HG03025 (cell line): ENCODE measurements at regions not wholly inside any gene's neighbourhood (a gene's known extent, or its start where the extent isn't known, plus 50 kb on each side); places are given as distances from the start of the nearest gene placed in this dataset.
"Not testable (repeated sequence)": the region's sequence is repeated elsewhere in the genome, so short reads cannot be mapped to it uniquely, and the experiment has no call there.

Experiments
- ATAC-seq: cut with Tn5 transposase; IDR thresholded peaks from one replicate; pipeline ENCODE4 v1.9.1; 2021; ENCODE audit warnings: mild to moderate bottlenecking, moderate library complexity; ENCODE audit not compliant: unreplicated experiment, low FRiP score

DNA sequence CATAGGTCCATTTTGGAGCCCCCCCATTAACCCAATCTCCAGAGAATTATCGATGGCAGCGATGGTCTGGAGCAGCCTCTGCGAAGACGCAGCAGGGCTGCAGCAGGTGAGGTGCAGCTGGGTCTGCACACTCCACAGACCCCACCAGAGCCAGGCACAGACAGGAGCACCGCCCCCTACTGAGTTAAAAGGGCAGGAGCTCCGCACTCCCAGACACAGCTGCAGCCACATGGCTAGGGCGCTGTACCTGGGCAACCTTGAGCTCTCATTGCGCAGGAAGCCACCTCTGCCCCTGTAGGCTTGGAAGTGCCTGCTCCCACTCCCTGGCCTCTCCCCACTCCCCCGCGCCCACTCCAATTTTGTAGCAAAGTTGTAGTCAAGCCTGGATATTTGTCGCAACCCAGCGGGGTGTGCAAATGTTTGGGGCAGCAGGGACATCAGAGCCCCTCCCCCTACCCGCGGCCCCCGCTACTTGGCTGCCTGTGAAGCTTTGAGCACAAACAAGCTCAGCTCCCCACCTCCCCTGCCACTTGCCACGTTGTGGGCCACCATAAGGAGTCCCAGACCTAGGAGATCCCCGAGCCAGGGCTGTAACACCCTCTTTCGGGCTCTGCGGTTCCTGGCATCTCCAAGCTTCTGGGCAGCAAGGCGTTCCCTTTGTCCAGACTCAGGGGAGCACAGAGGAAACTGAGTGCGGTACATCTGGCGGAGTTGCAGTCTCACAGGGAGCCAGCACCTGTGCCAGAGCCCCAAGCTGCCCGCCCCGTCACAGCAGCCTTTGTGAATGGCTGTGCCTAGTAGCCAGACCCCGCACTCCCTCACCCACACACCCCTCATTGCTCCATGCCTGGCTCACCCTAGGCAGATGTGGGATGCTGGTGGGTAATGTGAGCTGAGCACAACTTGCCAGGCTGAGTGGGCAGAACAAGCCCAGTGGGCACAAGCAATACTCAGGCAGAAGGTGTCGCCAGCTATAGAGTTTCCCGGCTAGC is 949.7 kb upstream of the SLITRK1 start:
- ATAC-seq: no peak

DNA sequence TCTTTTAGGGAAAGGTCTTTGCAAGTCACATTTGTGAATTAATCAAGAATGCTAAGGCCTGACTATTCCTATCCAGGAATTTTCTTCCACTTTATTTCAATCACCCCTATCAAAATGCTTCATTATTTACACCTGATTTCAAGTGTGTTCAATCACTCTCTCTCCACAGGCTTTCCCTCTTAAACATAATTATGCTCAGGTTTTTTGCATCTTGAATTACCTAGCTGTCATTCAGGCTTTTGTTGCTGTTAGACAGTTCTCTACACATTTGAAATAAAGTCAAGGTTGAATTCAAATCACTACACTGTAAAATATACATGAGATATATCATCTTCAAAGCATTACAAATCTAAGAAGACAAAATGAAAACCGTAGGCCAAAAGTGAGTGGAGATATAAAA is 941.3 kb upstream of the SLITRK1 start:
- ATAC-seq: no peak

DNA sequence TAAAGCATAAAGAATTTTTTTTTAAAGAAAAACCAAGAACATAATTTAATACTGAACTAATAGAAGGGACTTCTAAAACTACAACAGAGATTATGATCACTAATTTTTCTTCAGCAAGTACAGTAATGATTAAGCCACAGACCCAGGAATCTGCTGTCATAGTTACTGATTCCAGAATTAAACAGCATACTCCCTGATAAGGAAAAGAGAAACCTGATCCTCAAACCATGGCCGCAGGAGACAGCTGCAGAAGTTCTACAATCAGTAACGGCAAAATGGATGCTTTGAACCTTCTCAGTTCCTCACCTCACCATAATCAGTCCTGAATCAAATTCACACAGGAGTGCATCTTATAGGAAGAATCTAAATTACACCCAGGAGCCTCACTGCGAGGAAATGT is 939.0 kb upstream of the SLITRK1 start:
- ATAC-seq: no peak

DNA sequence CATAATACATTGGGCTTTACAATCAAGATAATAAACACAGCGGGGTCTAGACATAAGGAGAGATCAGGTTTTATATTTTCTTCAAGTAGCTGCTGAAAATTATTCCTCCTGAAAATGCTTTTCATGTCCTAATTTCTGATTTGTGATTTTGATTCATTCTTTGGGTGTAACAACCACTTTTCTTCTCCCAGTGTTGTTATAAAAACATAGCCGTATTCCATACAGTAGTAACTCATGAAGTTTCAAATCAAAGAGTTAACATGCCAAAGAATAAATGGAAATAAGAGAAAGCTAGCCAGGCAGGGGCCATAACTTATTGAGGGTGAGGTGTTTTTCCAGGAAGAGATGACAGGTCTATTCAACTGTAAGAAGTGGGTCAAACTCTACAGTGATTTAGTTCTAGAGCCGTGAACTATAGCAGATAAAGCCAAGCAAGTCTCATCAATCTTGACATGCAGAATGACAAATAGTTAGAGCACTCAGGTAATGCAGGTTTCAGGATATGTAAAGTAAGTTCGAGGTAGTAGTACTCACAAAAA is 934.4 kb upstream of the SLITRK1 start:
- no peak for ATAC-seq

DNA sequence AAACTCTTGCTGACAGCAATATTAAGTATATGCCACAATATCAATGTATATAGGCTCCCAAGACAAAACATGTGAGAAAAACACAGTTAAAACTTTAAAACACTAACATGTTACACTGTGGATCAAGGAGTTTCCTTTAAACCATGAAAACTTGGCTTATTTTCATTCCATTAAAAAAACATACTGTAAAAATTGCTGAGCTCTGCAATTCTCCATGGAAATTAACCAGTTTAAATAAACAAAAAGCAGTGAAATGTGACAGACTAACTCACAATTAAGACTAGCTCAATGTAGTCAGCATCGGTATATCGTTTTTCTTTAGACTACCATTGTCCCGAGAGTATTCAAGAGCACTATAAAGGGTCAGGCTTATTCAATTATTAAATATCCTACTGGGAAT is 930.5 kb upstream of the SLITRK1 start:
- ATAC-seq: no peak

DNA sequence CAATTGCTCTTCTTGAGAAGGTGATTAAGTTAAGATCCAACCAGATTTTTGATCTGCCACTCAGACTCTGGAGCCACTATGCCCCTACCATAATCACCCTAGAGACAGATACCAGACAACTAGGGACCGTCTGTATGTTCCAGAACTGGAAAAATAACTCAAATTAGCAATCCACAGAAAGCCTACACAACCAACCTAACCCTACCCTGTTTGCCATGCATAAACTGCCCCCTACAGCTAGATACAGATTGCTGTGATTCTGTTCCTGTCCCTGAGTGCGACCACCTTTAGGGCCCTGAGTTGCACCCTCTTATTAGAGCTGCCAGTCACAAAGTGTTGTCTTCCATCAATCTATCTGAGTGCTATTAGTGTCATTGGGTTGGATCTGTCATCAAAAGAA is 929.8 kb upstream of the SLITRK1 start:
- no peak for ATAC-seq

DNA sequence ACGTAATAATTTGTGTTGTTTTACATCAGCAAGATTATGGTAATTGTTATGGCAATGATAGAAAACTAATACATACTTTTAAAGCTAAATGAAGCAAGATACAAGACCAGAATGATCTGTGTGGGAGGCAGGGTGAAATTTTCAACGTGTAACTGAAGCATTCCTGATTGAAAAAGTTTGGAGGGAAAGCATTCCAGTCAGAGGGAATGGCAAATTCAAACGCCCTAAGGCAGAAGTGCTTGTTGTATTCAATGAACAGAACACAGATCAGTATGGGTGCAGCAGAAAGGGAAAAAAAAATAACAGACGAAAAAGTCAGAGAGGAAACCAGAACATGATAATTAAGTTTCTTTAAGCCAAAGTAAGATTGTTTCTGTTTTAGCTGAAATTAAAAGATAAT is 928.5 kb upstream of the SLITRK1 start:
- no peak for ATAC-seq

DNA sequence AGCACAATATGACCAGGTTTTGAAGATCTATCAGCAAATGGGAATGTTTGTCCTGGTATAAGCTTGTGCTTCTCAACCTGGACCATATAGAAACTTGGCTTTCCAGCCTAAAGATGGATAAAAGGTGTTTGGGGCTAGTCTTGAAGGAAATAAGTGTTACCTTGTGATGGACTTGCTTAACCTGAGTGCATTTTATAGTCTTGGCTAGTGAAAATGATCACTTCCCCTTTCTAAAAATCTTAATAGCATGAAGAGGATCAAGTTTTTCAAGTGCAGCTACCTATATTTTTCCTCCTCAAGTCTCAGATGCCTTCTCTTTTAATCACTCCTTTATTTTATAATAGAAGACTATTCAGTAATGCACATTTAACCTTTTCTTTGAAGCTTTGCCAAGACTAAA is 919.8 kb upstream of the SLITRK1 start:
- ATAC-seq: no peak

DNA sequence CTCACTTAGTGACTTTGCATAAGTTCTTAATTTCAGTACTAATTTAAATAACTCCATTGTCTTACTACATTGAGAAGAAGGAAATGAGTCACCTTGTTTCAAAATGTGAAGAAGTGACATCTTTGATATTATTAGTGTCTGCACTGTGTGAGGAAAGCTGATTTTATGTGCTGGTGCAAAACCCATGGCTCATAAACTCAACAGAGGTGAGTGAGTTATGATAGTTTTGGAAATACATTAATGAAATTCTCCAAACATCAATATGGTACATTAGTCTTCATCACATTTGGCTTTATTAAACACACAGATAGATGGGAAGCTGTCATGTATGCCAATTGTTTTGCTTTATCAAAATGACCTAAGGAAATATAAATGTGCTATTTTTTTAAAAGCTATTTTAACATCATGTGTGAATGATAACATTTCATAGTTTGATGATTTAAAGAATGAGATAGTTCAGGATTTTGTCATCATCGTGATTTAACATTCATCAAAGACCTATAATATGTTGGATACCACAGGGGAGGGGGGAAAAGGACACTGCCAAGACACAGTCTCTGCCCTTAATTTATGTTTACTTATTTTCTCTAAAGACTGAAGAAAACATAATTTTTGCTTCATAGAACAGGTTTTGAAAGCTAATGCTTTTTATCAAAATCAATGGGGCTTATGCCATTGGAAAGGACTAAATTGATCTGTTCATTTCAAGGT is 902.3 kb upstream of the SLITRK1 start:
- no peak for ATAC-seq

DNA sequence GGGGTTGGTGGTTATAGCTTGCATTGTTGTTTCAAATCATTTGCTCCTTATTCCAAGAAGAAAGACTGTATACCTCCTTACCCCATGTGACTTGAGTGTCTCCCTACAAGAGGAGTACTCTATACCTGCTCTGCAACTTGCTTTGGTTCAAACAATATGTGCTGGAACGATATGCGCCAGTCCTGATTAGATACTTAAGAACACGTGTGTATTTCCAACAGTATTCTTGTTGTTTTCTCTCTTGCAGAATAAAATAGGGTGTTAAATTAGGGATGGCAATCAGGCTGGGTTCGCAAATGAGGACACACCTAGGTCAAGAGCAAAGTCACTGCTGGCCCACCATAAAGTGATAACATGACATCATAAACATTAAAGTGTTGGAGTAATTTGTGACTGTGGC is 895.0 kb upstream of the SLITRK1 start:
- no peak for ATAC-seq

DNA sequence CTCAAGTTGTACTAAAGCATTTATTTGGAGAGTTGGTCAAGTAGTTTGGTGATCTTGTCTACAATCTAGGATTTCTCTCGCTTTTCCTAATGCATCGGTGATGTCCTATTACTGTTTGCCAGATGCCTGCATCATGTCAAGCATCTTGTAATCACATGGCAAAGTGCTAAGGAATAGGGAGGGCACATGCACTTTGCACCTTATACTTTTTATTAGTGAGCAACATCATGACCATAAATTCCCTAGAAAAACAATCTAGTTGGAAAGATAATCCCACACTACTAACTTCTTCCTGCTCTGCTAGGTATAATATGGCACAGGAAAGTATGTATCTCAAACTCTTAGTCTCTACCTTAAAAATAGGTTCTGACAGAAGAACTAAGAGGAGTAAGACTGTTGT is 894.3 kb upstream of the SLITRK1 start:
- no peak for ATAC-seq

DNA sequence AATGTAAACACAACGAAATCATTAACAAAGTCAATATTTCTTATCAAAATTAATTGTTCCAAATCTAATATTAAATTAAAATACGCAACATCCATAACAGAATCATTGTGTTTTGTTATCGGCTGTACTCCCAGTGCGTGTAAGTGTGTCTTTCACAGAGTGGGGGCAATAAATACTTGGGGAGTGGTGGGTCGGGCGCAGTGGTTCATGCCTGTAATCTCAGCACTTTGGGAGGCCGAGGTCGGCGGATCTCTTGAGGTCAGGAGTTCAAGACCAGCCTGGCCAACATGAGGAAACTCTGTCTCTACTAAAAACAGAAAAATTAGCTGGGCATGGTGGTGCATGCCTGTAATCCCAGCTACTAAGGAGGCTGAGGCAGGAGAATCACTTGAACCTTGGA is 893.6 kb upstream of the SLITRK1 start:
- not testable (repeated sequence) for ATAC-seq

DNA sequence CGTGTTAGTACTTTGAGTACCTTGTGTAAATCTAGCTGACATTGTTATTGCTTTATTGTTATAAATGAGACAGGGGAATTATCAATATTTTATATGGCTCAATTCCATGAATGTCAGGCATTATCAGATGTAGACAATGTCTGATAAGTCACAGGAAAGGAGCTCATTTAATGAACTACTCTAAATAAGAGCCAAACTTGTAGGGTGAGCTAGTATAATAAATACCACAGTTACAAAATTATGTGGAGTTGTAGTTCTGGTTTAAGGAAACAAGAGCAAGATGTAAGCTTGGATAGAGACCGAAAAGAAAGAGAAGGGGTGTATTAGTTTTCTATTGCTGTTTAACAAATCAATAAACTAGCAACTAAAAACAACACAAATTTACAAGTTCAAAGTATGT is 891.8 kb upstream of the SLITRK1 start:
- ATAC-seq: no peak

DNA sequence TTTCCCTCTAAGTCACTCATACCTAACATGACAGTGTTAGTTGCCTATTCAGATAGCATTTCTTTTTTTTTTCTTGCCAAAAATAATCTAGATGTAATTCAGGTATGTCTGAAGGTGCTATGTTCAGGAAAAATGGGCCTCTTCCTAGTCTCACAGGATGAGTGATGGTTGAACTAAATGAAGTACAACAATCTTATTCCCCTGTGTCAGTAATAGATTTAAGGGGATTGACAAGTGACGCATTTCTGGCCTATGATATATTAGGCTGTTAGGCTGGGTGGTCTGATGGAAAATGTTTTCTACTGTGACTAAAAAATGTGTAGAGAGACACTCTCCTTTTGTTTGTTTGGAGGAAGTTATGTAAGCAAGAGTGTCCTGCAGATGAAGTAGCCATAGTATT is 878.7 kb upstream of the SLITRK1 start:
- ATAC-seq: no peak

DNA sequence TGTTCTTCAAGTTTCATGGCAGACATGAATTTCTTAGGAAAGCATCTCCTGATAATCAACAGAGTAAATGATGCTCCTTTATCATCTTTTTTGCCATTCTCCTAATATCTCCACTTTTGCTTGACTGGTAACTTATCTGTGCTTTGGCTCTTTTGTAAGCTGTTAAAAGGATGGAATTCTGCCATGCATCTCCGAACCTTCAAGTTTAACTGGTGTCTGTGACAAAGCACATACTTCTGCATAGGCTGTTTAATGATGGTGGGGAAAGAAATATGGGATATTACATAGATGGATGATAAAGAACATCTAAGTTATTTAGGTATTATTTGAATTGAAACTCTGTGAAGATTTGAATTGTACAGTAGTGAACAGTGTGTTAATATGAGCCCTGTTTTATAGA is 866.9 kb upstream of the SLITRK1 start:
- ATAC-seq: no peak

DNA sequence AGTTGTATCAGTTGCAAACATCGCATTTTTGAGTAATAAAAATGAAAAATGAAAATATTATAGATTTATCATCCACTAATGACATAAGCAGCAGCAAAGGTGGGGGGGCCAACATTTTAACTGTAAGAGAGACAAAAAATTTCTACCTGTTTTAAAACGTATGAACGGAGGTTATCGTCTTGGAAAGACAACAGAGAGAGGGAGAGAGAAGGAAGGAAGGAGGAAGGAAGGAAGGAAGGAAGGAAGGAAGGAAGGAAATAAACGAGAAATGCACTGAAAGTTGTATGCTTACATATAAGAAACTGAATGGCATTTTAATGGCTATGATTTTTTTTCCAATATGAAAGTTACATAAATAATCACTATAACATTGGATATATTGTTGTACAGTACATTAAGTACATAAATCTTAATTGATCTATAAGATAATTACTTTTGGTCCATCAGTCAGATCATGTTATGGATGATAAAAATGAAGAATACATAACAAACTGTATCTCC is 862.8 kb upstream of the SLITRK1 start:
- no peak for ATAC-seq

DNA sequence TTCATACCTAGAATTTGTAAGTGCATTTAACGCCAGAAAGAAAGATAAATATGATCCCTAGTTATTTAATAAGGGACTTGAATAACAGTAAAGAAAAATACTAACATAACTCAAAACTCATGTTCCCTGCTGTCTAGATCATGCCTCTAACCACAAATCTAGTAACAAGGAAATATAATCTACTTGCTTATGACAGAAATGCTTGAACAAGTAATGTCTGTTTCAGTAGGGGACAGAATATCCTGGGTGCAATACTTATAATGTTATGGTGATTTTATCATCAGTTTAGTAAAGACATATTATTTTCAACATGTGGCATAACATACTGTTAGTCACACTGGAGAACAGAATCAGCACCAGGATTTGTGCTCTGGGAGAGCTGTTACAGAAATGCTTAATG is 861.9 kb upstream of the SLITRK1 start:
- no peak for ATAC-seq

DNA sequence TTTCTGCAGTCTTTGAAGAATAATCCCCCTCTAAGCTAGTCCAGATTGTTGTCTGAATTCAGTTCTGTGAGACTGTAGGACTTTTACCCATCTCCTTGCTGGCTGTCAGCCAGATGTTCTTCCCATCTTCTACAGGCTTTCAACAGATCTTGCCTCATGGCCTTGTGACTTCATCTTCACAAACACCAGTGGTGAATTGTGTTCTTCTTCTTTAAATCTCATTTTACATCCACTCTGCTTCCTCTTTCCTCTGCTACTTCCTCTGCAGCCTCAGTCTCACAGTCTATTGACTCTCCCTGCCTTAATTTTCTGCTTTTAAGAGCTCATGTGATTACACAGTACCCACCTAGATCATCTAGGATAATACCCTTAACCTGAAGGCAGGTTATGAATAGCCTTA is 859.0 kb upstream of the SLITRK1 start:
- no peak for ATAC-seq

DNA sequence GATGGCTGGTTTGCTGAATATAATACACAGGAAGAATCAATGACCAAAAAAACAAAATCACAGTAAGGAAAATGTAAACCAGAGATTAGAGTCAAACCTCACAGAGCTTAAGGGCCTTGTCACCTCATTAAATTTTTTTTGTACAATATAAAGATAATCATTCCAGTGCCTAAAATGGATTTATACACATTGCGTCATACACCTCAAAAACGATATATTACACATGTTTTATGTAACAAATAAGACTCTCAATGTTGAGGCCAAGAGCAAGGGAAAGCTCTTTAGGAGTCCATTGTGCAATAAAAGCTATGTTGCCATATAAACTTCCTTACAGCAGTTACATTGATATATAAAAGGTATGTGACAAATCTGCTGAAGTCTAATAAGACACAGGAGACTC is 856.7 kb upstream of the SLITRK1 start:
- ATAC-seq: no peak

DNA sequence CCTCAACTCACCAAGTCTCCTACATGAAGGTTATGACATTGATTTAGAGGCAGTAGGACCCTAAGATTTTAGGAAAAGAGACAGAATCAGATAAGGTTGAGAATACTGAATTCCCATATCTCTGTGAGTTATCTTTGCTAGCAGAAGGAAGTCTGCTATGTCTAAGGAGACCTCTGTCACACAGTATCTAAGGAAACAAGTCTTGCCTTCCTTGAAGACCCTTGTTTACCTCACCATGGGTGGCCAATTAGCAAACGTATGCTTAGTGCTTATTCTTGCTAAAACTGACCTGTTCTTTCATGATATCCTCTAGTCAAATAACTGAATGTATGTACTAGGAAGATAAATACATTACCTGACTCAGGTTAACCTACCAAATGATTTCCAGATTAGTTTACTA is 855.4 kb upstream of the SLITRK1 start:
- ATAC-seq: no peak

DNA sequence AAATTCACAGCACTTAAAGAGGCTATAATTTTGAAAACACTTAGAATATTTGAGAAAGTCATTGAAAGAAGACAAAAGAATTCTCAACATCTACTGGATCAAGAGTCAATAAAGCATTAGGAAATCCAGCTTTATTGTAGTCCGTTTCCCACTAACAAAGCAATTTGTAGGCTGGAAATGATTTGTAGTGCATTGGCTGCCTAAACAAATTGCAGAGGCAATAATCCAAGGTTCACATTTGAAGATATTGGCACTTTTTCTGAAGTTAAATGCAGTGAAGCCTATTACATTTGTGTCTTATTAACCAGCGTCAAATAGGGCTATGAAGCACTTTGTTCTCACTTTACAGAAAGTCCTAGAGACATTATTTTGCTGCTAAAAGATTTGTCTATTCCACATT is 848.1 kb upstream of the SLITRK1 start:
- no peak for ATAC-seq
